IMR-90 (cell line): ENCODE measurements at regions not wholly inside any gene's neighbourhood (a gene's known extent, or its start where the extent isn't known, plus 50 kb on each side); places are given as distances from the start of the nearest gene placed in this dataset.

Experiments used
- ATAC-seq: fragments of 200-7000 bp; cut with Tn5 transposase; 2 replicates; pipeline ENCODE4 v1.9.1; 2020; ENCODE audit warnings: low read depth, mild to moderate bottlenecking, moderate library complexity
- BruUV-seq: library from RNA; stranded (reverse); fragments of 400-500 nt; replicated peaks from 2 replicates; lab custom pipeline; 2021; lab: Mats Ljungman, UMichigan
- CTCF ChIA-PET: fragments of 300-600 bp; formaldehyde crosslinking; extraction: SDS; loops from one replicate; lab custom pipeline; 2021; ENCODE audit warnings: antibody characterized with exemption; lab: Yijun Ruan, JAX
- POLR2A ChIA-PET: fragments of 300-600 bp; sonication (Branson Sonifier 250); formaldehyde crosslinking; loops from one replicate; lab custom pipeline; 2022; ENCODE audit warnings: antibody characterized with exemption; ENCODE audit not compliant: unreplicated experiment; lab: Charles Lee
- DNase-seq: peaks from one replicate; pipeline ENCODE4 v3.0.0; 2013
- H2AFZ ChIP-seq: replicated peaks from 2 replicates; pipeline ENCODE3; 2013; ENCODE audit warnings: low read length, mild to moderate bottlenecking; ENCODE audit not compliant: poor library complexity
- H2AK5ac ChIP-seq: 2 replicates; pipeline ENCODE4 v1.6.1; 2013; ENCODE audit warnings: low read depth, low read length, inconsistent platforms
- H2AK9ac ChIP-seq: replicated peaks from 2 replicates; pipeline ENCODE3; 2013; ENCODE audit warnings: mild to moderate bottlenecking, low read depth, low read length, moderate library complexity; ENCODE audit not compliant: poor library complexity
- H2BK120ac ChIP-seq: 2 replicates; pipeline ENCODE4 v1.6.1; 2013; ENCODE audit warnings: low read depth, low read length, inconsistent platforms
- H2BK15ac ChIP-seq: 3 replicates; pipeline ENCODE4 v1.6.1; 2013; ENCODE audit warnings: low read depth, low read length, inconsistent platforms
- H2BK20ac ChIP-seq: 2 replicates; pipeline ENCODE4 v1.6.1; 2013; ENCODE audit warnings: low read depth, mild to moderate bottlenecking, inconsistent platforms, low read length, moderate library complexity
- H2BK5ac ChIP-seq: 2 replicates; pipeline ENCODE4 v1.6.1; 2013; ENCODE audit warnings: mild to moderate bottlenecking, low read depth, low read length, inconsistent platforms; ENCODE audit not compliant: poor library complexity, severe bottlenecking
- H3K14ac ChIP-seq: replicated peaks from 2 replicates; pipeline ENCODE4 v1.6.1; 2013; ENCODE audit warnings: low read depth, low read length, inconsistent platforms
- H3K18ac ChIP-seq: 2 replicates; pipeline ENCODE4 v1.6.1; 2013; ENCODE audit warnings: low read depth, low read length, control low read depth
- H3K23ac ChIP-seq: 2 replicates; pipeline ENCODE4 v1.6.1; 2013; ENCODE audit warnings: low read depth, low read length, inconsistent platforms
- H3K27ac ChIP-seq: 2 replicates; pipeline ENCODE4 v1.5.1; 2013; ENCODE audit warnings: mild to moderate bottlenecking, control low read depth, low read length; ENCODE audit not compliant: insufficient read depth
- H3K27me3 ChIP-seq: 2 replicates; pipeline ENCODE4 v1.6.1; 2013; ENCODE audit warnings: low read length; ENCODE audit not compliant: control insufficient read depth, insufficient read depth
- H3K36me3 ChIP-seq: 2 replicates; pipeline ENCODE4 v1.6.1; 2013; ENCODE audit warnings: low read length, mixed read lengths; ENCODE audit not compliant: control insufficient read depth, insufficient read depth
- H3K4ac ChIP-seq: 2 replicates; pipeline ENCODE4 v1.6.1; 2013; ENCODE audit warnings: low read depth, low read length, inconsistent platforms
- H3K4me1 ChIP-seq: 2 replicates; pipeline ENCODE4 v1.6.1; 2013; ENCODE audit warnings: low read length, mixed read lengths; ENCODE audit not compliant: control insufficient read depth, insufficient read depth
- H3K4me2 ChIP-seq: 2 replicates; pipeline ENCODE4 v1.6.1; 2013; ENCODE audit warnings: low read depth, mild to moderate bottlenecking, control low read depth, low read length, moderate library complexity
- H3K4me3 ChIP-seq: 2 replicates; pipeline ENCODE4 v1.5.1; 2013; ENCODE audit warnings: low read depth, mild to moderate bottlenecking, control low read depth, low read length, moderate library complexity; ENCODE audit not compliant: insufficient read depth
- H3K56ac ChIP-seq: 2 replicates; pipeline ENCODE4 v1.6.1; 2013; ENCODE audit warnings: low read length, inconsistent platforms; ENCODE audit not compliant: insufficient read depth; ENCODE audit errors: extremely low read depth
- H3K79me1 ChIP-seq, 2 experiments: 2 replicates each; pipeline ENCODE4 v1.6.1; 2013; ENCODE audit warnings: low read length in 2 of 2, inconsistent platforms in 1 of 2, low read depth in 1 of 2
- H3K9ac ChIP-seq: 2 replicates; pipeline ENCODE4 v1.6.1; 2013; ENCODE audit warnings: low read depth, low read length, control low read depth
- H3K9me1 ChIP-seq: 2 replicates; pipeline ENCODE4 v1.6.1; 2013; ENCODE audit warnings: low read length, inconsistent platforms; ENCODE audit not compliant: insufficient read depth
- H3K9me3 ChIP-seq: 2 replicates; pipeline ENCODE4 v1.6.1; 2013; ENCODE audit warnings: low read length; ENCODE audit not compliant: control insufficient read depth, insufficient read depth
- H4K20me1 ChIP-seq: 2 replicates; pipeline ENCODE4 v1.6.1; 2013; ENCODE audit warnings: low read length, inconsistent platforms; ENCODE audit not compliant: insufficient read depth
- H4K5ac ChIP-seq: 2 replicates; pipeline ENCODE4 v1.6.1; 2013; ENCODE audit warnings: mild to moderate bottlenecking, low read depth, low read length, control low read depth
- H4K8ac ChIP-seq, 2 experiments: 2 replicates each; pipeline ENCODE4 v1.6.1; 2013; ENCODE audit warnings: low read depth in 2 of 2, low read length in 2 of 2, control low read depth in 1 of 2, inconsistent platforms in 1 of 2
- H4K91ac ChIP-seq: 2 replicates; pipeline ENCODE4 v1.6.1; 2013; ENCODE audit warnings: low read depth, low read length, inconsistent platforms; ENCODE audit not compliant: insufficient read depth
- BHLHE40 ChIP-seq: fragments of 150-350 bp; IDR thresholded peaks from 2 replicates; pipeline ENCODE4 v1.6.1; 2016; ENCODE audit warnings: mild to moderate bottlenecking, low read depth, low read length
- CEBPB ChIP-seq: IDR thresholded peaks from 2 replicates; pipeline ENCODE4 v1.6.1; 2012; ENCODE audit warnings: low read depth, low read length, improper control_type of control experiment
- CHD1 ChIP-seq: IDR thresholded peaks from 2 replicates; pipeline ENCODE4 v1.6.1; 2012; ENCODE audit warnings: low read depth, low read length, improper control_type of control experiment
- FOS ChIP-seq: fragments of 150-350 bp; IDR thresholded peaks from 2 replicates; pipeline ENCODE4 v1.6.1; 2016; ENCODE audit warnings: low read depth, low read length
- MAZ ChIP-seq: IDR thresholded peaks from 2 replicates; pipeline ENCODE4 v1.6.1; 2012; ENCODE audit warnings: low read depth, mild to moderate bottlenecking, low read length, improper control_type of control experiment, moderate library complexity, borderline replicate concordance
- MXI1 ChIP-seq: IDR thresholded peaks from 2 replicates; pipeline ENCODE4 v1.6.1; 2012; ENCODE audit warnings: low read depth, mild to moderate bottlenecking, low read length, moderate library complexity, borderline replicate concordance
- NFE2L2 ChIP-seq: fragments of 150-350 bp; IDR thresholded peaks from 2 replicates; pipeline ENCODE4 v1.6.1; 2016; ENCODE audit warnings: low read depth, mild to moderate bottlenecking, low read length
- POLR2A ChIP-seq: IDR thresholded peaks from 2 replicates; pipeline ENCODE4 v1.6.1; 2012; ENCODE audit warnings: mild to moderate bottlenecking, low read depth, low read length
- RAD21 ChIP-seq: IDR thresholded peaks from 2 replicates; pipeline ENCODE4 v1.6.1; 2012; ENCODE audit warnings: low read length, improper control_type of control experiment
- RCOR1 ChIP-seq: IDR thresholded peaks from 2 replicates; pipeline ENCODE4 v1.6.1; 2012; ENCODE audit warnings: mild to moderate bottlenecking, low read length, improper control_type of control experiment; ENCODE audit not compliant: insufficient replicate concordance
- RFX5 ChIP-seq: IDR thresholded peaks from 2 replicates; pipeline ENCODE4 v1.8.0; 2012; ENCODE audit warnings: low read depth, mild to moderate bottlenecking, low read length, moderate library complexity
- WGBS, 2 experiments: methylation state at CpG; one replicate each; pipeline versions ENCODE4 v1.1.5 to v1.1.7; 2013; ENCODE audit warnings: missing lambda C conversion rate in 2 of 2; ENCODE audit not compliant: insufficient read length in 1 of 2; ENCODE audit errors: extremely low coverage in 2 of 2; 5-methylcytosine and 5-hydroxymethylcytosine counted together
- dilution Hi-C: fragments of 300-500 bp; cut with HindIII; formaldehyde crosslinking; loops from one replicate; pipeline ENCODE4 v1.14.3; 2018; ENCODE audit warnings: low sequenced_read_pairs; ENCODE audit not compliant: unreplicated experiment
- in situ Hi-C: fragments of 300-500 bp; cut with MboI; formaldehyde crosslinking; loops from 3 replicates; pipeline ENCODE4 v1.14.3; 2019; ENCODE audit warnings: low sequenced_read_pairs, inconsistent platforms, mixed read lengths
- intact Hi-C: fragments of 100-400 bp; cut with micrococcal nuclease; formaldehyde crosslinking; loops from 2 replicates; pipeline ENCODE4 v1.10.0; 2022
- TF ChIP-seq, protein P1 (sequence below): fragments of 150-350 bp; IDR thresholded peaks from 2 replicates; pipeline ENCODE4 v1.6.1; 2016; ENCODE audit warnings: low read depth, mild to moderate bottlenecking, low read length, moderate library complexity, borderline replicate concordance
- TF ChIP-seq, protein P2 (sequence below): fragments of 150-350 bp; IDR thresholded peaks from 2 replicates; pipeline ENCODE4 v1.6.1; 2017; ENCODE audit warnings: mild to moderate bottlenecking, antibody characterized with exemption, low read length, low read depth
- TF ChIP-seq, protein P3 (sequence below): conservative IDR thresholded peaks from 2 replicates; pipeline ENCODE4 v1.5.1; 2012; ENCODE audit warnings: mild to moderate bottlenecking, low read depth, low read length, improper control_type of control experiment

DNA sequence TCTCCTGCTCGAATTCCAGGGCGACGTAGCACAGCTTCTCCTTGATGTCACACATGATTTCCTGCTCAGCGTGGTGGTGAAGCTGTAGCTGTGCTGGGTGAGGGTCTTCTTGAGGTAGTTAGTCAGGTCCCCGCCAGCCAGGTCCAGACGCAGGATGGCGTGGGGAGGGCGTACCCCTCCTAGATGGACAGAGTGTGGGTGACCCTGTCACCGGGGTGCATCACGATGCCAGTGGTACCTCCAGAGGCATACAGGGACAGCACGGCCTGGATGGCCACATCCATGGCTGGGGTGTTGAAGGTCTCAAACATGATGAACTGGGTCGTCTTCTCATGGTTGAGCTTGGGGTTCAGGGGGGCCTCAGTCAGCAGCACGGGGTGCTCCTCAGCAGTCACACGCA is 110.2 kb upstream of the CNR1 start:
- Histone ChIP-seq H3K27me3 (no peaks in the 10 kb centered on the region), H3K36me3 (no peaks in the 10 kb centered on the region), H3K9me1 (no peaks in the 10 kb centered on the region), H4K5ac (no peak overlapping the region), H2AK9ac (no peak overlapping the region), H3K27ac (no peak overlapping the region), H4K20me1 (no peaks in the 10 kb centered on the region), H2BK5ac (no peak overlapping the region), H4K8ac (no peak overlapping the region), H3K14ac (no peak overlapping the region), H3K4me3 (no peak overlapping the region), H2AFZ (no peak overlapping the region), H2BK120ac (no peak overlapping the region), H2BK15ac (no peak overlapping the region), H3K4me2 (no peak overlapping the region), H3K79me1 (no peaks in the 10 kb centered on the region), H3K18ac (no peak overlapping the region), H3K9ac (no peak overlapping the region), H3K4ac (no peak overlapping the region), H2BK20ac (no peak overlapping the region), H3K23ac (no peak overlapping the region), H3K9me3 (peaks cover 20% of the 10 kb centered on the region), H3K4me1 (no peaks in the 10 kb centered on the region), H4K91ac (no peak overlapping the region), H3K56ac (no peak overlapping the region), H2AK5ac (no peak overlapping the region)
- intact Hi-C loops, result no loop called here
- 57% methylated on average over 7 of the region's 14 CpGs; no CpG with 5 or more reads in 1 of the 2 experiments for WGBS, 2 experiments
- dilution Hi-C loops, result no loop called here
- no peak for DNase-seq
- in situ Hi-C loops, result no loop called here
- POLR2A ChIA-PET, result no interaction called here
- TF ChIP-seq, protein P1, sequence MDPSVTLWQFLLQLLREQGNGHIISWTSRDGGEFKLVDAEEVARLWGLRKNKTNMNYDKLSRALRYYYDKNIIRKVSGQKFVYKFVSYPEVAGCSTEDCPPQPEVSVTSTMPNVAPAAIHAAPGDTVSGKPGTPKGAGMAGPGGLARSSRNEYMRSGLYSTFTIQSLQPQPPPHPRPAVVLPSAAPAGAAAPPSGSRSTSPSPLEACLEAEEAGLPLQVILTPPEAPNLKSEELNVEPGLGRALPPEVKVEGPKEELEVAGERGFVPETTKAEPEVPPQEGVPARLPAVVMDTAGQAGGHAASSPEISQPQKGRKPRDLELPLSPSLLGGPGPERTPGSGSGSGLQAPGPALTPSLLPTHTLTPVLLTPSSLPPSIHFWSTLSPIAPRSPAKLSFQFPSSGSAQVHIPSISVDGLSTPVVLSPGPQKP, result no peak
- TF ChIP-seq MXI1, result no peak
- TF ChIP-seq POLR2A, result no peak
- TF ChIP-seq CEBPB, result no peak
- TF ChIP-seq, protein P2, sequence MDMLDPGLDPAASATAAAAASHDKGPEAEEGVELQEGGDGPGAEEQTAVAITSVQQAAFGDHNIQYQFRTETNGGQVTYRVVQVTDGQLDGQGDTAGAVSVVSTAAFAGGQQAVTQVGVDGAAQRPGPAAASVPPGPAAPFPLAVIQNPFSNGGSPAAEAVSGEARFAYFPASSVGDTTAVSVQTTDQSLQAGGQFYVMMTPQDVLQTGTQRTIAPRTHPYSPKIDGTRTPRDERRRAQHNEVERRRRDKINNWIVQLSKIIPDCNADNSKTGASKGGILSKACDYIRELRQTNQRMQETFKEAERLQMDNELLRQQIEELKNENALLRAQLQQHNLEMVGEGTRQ, result no peak
- TF ChIP-seq RAD21, result no peak
- no peak for TF ChIP-seq CHD1
- TF ChIP-seq, protein P3, sequence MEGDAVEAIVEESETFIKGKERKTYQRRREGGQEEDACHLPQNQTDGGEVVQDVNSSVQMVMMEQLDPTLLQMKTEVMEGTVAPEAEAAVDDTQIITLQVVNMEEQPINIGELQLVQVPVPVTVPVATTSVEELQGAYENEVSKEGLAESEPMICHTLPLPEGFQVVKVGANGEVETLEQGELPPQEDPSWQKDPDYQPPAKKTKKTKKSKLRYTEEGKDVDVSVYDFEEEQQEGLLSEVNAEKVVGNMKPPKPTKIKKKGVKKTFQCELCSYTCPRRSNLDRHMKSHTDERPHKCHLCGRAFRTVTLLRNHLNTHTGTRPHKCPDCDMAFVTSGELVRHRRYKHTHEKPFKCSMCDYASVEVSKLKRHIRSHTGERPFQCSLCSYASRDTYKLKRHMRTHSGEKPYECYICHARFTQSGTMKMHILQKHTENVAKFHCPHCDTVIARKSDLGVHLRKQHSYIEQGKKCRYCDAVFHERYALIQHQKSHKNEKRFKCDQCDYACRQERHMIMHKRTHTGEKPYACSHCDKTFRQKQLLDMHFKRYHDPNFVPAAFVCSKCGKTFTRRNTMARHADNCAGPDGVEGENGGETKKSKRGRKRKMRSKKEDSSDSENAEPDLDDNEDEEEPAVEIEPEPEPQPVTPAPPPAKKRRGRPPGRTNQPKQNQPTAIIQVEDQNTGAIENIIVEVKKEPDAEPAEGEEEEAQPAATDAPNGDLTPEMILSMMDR, result no peak
- TF ChIP-seq NFE2L2, result no peak
- no peak for TF ChIP-seq BHLHE40
- no peak for TF ChIP-seq RCOR1
- TF ChIP-seq RFX5, result no peak
- no peak for TF ChIP-seq MAZ
- no peak for TF ChIP-seq FOS
- CTCF ChIA-PET, result no interaction called here
- BruUV-seq, result no TSS peak
- no peak for ATAC-seq
